Choroid plexus epithelial cell (primary cell): ENCODE measurements at regions not wholly inside any gene's neighbourhood (a gene's known extent, or its start where the extent isn't known, plus 50 kb on each side); places are given as distances from the start of the nearest gene placed in this dataset.

Experiments
- DNase-seq: peaks from one replicate; pipeline ENCODE4 v3.0.0-alpha.2; 2010; ENCODE audit warnings: low read depth
- H3K4me3 ChIP-seq: 2 replicates; pipeline ENCODE4 v1.5.1; 2011; ENCODE audit warnings: low read depth, mild to moderate bottlenecking, control low read depth, low read length, moderate library complexity
- CTCF ChIP-seq: conservative IDR thresholded peaks from 2 replicates; pipeline ENCODE4 v1.5.1; 2011; ENCODE audit warnings: low read depth, mild to moderate bottlenecking, control low read depth, inconsistent platforms, low read length, moderate library complexity

GRCh38 chr5:73375191-73375545 lies 73.4 kb downstream of the FOXD1 start:
- DNase-seq = no peak
- H3K4me3 ChIP-seq = no peak overlapping the region
- no peak for TF ChIP-seq CTCF

- no peak overlapping the region for H3K4me3 ChIP-seq
- peak; percentile 58 for DNase-seq
- TF ChIP-seq CTCF = no peak
Measured at GRCh38 chr5:73374520-73375190, 73.9 kb downstream of the FOXD1 start.

GRCh38 chr5:73373814-73374510 lies 74.6 kb downstream of the FOXD1 start:
- no peak for TF ChIP-seq CTCF
- no peak overlapping the region for H3K4me3 ChIP-seq
- DNase-seq = peak; percentile 48

- no peak overlapping the region for H3K4me3 ChIP-seq
- TF ChIP-seq CTCF = no peak
- peak; percentile 86 for DNase-seq
Measured at GRCh38 chr5:73370640-73371583, 77.7 kb downstream of the FOXD1 start.

GRCh38 chr5:73370095-73370494 lies 78.5 kb downstream of the FOXD1 start:
- TF ChIP-seq CTCF = no peak
- peak; percentile 53 for DNase-seq

GRCh38 chr5:73369278-73369677 lies 79.3 kb downstream of the FOXD1 start:
- H3K4me3 ChIP-seq = no peak overlapping the region
- DNase-seq = no peak
- TF ChIP-seq CTCF = no peak

More at GRCh38 chr5:73370095-73370494, 78.5 kb downstream of the FOXD1 start:
- H3K4me3 ChIP-seq = no peak overlapping the region
